Gastrocnemius medialis (tissue), 4 donors: ENCODE measurements at regions not wholly inside any gene's neighbourhood (a gene's known extent, or its start where the extent isn't known, plus 50 kb on each side); places are given as distances from the start of the nearest gene placed in this dataset.

Experiments
- POLR2A ChIP-seq, 2 donors: fragments of 450-650 bp; IDR thresholded peaks; one replicate each; pipeline ENCODE4 v1.6.1; 2017; ENCODE audit warnings: antibody characterized with exemption in 2 of 2, mild to moderate bottlenecking in 2 of 2, moderate library complexity in 2 of 2
- TF ChIP-seq, protein P1 (sequence below), 5 experiments: fragments of 450-650 bp in 3 of 5; fragments of 200-600 bp in 2 of 5; sonication (generic) in 2 of 5; IDR thresholded peaks in 4 of 5; conservative IDR thresholded peaks in 1 of 5; 1 replicate in 4 of 5; 2 replicates in 1 of 5; pipeline ENCODE4 v1.5.1; 2016 to 2019; ENCODE audit warnings: antibody characterized with exemption in 5 of 5, mild to moderate bottlenecking in 3 of 5, moderate library complexity in 3 of 5

DNA sequence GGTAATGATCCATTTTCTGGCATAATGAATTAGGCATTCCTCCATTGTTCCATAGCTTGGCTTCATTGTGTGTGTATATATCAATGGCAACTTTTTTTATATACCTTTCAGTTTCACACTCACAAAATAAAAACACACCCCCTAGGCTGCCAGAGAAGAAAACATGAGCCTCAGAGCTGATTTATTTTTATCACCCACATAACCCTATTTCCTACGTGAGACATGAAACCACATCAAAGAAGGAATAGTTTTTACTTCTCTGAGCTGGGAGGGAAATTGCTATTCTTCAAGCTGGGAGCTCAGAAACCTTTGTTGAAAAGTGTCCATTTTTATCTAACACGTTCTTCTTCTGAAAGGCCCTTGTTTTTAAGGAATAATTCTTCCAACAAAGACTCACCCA, 126.7 kb upstream of the RAI2 start:
- TF ChIP-seq POLR2A (IDR thresholded peaks at IDR 0.05) = no peak
- TF ChIP-seq, protein P1, sequence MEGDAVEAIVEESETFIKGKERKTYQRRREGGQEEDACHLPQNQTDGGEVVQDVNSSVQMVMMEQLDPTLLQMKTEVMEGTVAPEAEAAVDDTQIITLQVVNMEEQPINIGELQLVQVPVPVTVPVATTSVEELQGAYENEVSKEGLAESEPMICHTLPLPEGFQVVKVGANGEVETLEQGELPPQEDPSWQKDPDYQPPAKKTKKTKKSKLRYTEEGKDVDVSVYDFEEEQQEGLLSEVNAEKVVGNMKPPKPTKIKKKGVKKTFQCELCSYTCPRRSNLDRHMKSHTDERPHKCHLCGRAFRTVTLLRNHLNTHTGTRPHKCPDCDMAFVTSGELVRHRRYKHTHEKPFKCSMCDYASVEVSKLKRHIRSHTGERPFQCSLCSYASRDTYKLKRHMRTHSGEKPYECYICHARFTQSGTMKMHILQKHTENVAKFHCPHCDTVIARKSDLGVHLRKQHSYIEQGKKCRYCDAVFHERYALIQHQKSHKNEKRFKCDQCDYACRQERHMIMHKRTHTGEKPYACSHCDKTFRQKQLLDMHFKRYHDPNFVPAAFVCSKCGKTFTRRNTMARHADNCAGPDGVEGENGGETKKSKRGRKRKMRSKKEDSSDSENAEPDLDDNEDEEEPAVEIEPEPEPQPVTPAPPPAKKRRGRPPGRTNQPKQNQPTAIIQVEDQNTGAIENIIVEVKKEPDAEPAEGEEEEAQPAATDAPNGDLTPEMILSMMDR (IDR thresholded peaks at IDR 0.05 in 4 of 5, conservative IDR thresholded peaks at IDR 0.05 in 1 of 5) = no peak
